Panc1 (cell line): ENCODE measurements at regions not wholly inside any gene's neighbourhood (a gene's known extent, or its start where the extent isn't known, plus 50 kb on each side); places are given as distances from the start of the nearest gene placed in this dataset.

Experiments used
- ATAC-seq: fragments of 200-7000 bp; cut with Tn5 transposase; 2 replicates; pipeline ENCODE4 v1.9.1; 2020; ENCODE audit warnings: mild to moderate bottlenecking, moderate library complexity
- BruUV-seq: library from RNA; stranded (reverse); fragments of 400-500 nt; replicated peaks from 2 replicates; lab custom pipeline; 2021; lab: Mats Ljungman, UMichigan
- CTCF ChIA-PET: fragments of 300-600 bp; sonication (Branson Sonifier 250); formaldehyde crosslinking; loops from one replicate; lab custom pipeline; 2022; ENCODE audit warnings: antibody characterized with exemption; lab: Charles Lee
- POLR2A ChIA-PET: fragments of 300-600 bp; sonication (Branson Sonifier 250); formaldehyde crosslinking; loops from one replicate; lab custom pipeline; 2022; ENCODE audit warnings: antibody characterized with exemption; lab: Charles Lee
- DNase-seq: peaks from one replicate; pipeline ENCODE4 v3.0.0-alpha.2; 2010; ENCODE audit warnings: low read depth, low spot score
- H3K27ac ChIP-seq: 2 replicates; pipeline ENCODE4 v1.5.1; 2011; ENCODE audit warnings: mild to moderate bottlenecking, low read length, inconsistent platforms
- H3K27me3 ChIP-seq: fragments of 200-500 bp; sonication (Bioruptor generic); 2 replicates; pipeline ENCODE4 v1.6.0; 2014; ENCODE audit warnings: low read length, inconsistent platforms; ENCODE audit not compliant: control insufficient read depth, insufficient read depth
- H3K36me3 ChIP-seq: fragments of 200-500 bp; sonication (Bioruptor generic); 2 replicates; pipeline ENCODE4 v1.5.1; 2014; ENCODE audit warnings: inconsistent platforms, mild to moderate bottlenecking, low read length, moderate library complexity; ENCODE audit not compliant: control insufficient read depth, insufficient read depth
- H3K4me1 ChIP-seq: 2 replicates; pipeline ENCODE4 v1.5.1; 2011; ENCODE audit warnings: inconsistent platforms, mild to moderate bottlenecking, low read length, moderate library complexity; ENCODE audit not compliant: control insufficient read depth, insufficient read depth
- H3K4me3 ChIP-seq, 2 experiments: 2 replicates each; pipeline ENCODE4 v1.5.1; 2011 to 2012; ENCODE audit warnings: low read depth in 2 of 2, low read length in 2 of 2, mild to moderate bottlenecking in 2 of 2, inconsistent platforms in 1 of 2, moderate library complexity in 1 of 2
- H3K9me3 ChIP-seq: fragments of 200-500 bp; sonication (Bioruptor generic); 2 replicates; pipeline ENCODE4 v1.5.1; 2014; ENCODE audit warnings: low read depth, mild to moderate bottlenecking, inconsistent platforms, low read length, moderate library complexity; ENCODE audit not compliant: control insufficient read depth, insufficient read depth
- CTCF ChIP-seq: fragments of 450-650 bp; IDR thresholded peaks from 2 replicates; pipeline ENCODE4 v1.5.1; 2017; ENCODE audit warnings: mild to moderate bottlenecking
- POLR2AphosphoS5 ChIP-seq: IDR thresholded peaks from 2 replicates; pipeline ENCODE4 v1.6.1; 2012; ENCODE audit warnings: mild to moderate bottlenecking, low read depth, low read length, moderate library complexity
- REST ChIP-seq, 2 experiments: IDR thresholded peaks; 2 replicates each; pipeline ENCODE4 v1.6.1; 2011 to 2012; ENCODE audit warnings: low read depth in 2 of 2, control low read depth in 1 of 2, low read length in 1 of 2, mild to moderate bottlenecking in 1 of 2, moderate library complexity in 1 of 2; ENCODE audit not compliant: insufficient read depth in 1 of 2
- SIN3A ChIP-seq: IDR thresholded peaks from 2 replicates; pipeline ENCODE4 v1.6.1; 2012; ENCODE audit warnings: low read depth, mild to moderate bottlenecking, low read length, moderate library complexity, borderline replicate concordance; ENCODE audit not compliant: insufficient read depth
- TCF7L2 ChIP-seq: IDR thresholded peaks from 2 replicates; pipeline ENCODE4 v1.6.1; 2011; ENCODE audit warnings: mild to moderate bottlenecking, low read depth, low read length, inconsistent platforms
- in situ Hi-C: cut with HindIII; loops from 2 replicates; pipeline ENCODE4 v1.10.0; 2016; ENCODE audit warnings: low sequenced_read_pairs, low pct_unique_long_range_greater_than_20kb
- intact Hi-C: fragments of 100-400 bp; cut with micrococcal nuclease; formaldehyde crosslinking; loops from one replicate; pipeline ENCODE4 v1.10.0; 2022; ENCODE audit not compliant: unreplicated experiment

GRCh38 chr5:67343835-67344234 lies 147.2 kb upstream of the CD180 start:
- H3K27me3 ChIP-seq, result no peaks in the 10 kb centered on the region
- DNase-seq (no peak), ATAC-seq (no peak)
- no peak overlapping the region for H3K4me3 ChIP-seq
- H3K36me3 ChIP-seq, result no peaks in the 10 kb centered on the region
- CTCF ChIA-PET, result no interaction called here
- no peaks in the 10 kb centered on the region for H3K9me3 ChIP-seq
- H3K27ac ChIP-seq, result no peak overlapping the region
- no TSS peak for BruUV-seq
- H3K4me1 ChIP-seq, result no peaks in the 10 kb centered on the region
- intact Hi-C loops (no loop called here), in situ Hi-C loops (no loop called here)
- TF ChIP-seq REST (IDR thresholded peaks at IDR 0.05; ENCODE audit: insufficient read depth in 1 of 2, low read depth in 2 of 2, low read length in 1 of 2) (no peak), POLR2AphosphoS5 (no peak), SIN3A (no peak), CTCF (no peak), TCF7L2 (no peak)
- POLR2A ChIA-PET, result no interaction called here

GRCh38 chr5:67341478-67341877 lies 144.9 kb upstream of the CD180 start:
- ChIA-PET CTCF (no interaction called here), POLR2A (no interaction called here)
- no peak overlapping the region for H3K27ac ChIP-seq
- no peaks in the 10 kb centered on the region for H3K9me3 ChIP-seq
- H3K4me3 ChIP-seq, result no peak overlapping the region
- ATAC-seq (no peak), DNase-seq (no peak)
- no peaks in the 10 kb centered on the region for H3K4me1 ChIP-seq
- in situ Hi-C loops, result no loop called here
- no TSS peak for BruUV-seq
- no peaks in the 10 kb centered on the region for H3K27me3 ChIP-seq
- TF ChIP-seq CTCF, result no peak
- no peak for TF ChIP-seq TCF7L2
- TF ChIP-seq POLR2AphosphoS5, result no peak
- no peak for TF ChIP-seq SIN3A
- no peak for TF ChIP-seq REST (IDR thresholded peaks at IDR 0.05; ENCODE audit: insufficient read depth in 1 of 2, low read depth in 2 of 2, low read length in 1 of 2)
- H3K36me3 ChIP-seq, result no peaks in the 10 kb centered on the region
- intact Hi-C loops, result no loop called here
